GM18505 (cell line): ENCODE measurements at regions not wholly inside any gene's neighbourhood (a gene's known extent, or its start where the extent isn't known, plus 50 kb on each side); places are given as distances from the start of the nearest gene placed in this dataset.

Source experiments
- ATAC-seq: cut with Tn5 transposase; IDR thresholded peaks from one replicate; pipeline ENCODE4 v1.9.1; 2021; ENCODE audit not compliant: unreplicated experiment
- POLR2A ChIP-seq: IDR thresholded peaks from 4 replicates; pipeline ENCODE4 v1.6.1; 2011; ENCODE audit warnings: borderline replicate concordance; ENCODE audit not compliant: insufficient read depth, insufficient read length; ENCODE audit errors: extremely low read depth

DNA sequence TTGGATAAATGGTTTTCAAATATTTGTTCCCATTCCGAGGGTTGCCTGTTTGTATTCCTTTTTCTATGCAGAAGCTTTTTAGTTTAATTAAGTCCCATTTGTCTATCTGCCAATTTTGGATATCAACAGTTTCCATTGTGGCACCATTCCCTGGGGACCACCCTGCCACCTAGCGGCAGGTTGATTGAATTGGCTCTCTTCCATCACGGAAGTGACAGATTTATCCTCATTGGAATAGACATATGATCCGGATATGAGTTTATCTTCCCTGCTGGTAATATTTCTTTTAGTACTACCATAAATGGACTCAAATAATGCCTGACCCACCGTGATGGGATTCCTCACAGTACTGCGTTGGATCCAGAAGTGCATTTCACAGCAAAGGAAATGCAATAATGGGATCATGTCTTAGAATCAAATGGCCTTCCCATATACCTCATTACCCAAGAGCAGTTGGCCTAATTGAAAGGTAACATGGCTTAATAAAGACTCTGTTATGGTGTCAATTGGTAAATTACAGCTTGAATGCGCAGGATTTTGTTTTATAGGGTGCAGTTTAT is 327.0 kb downstream of the BMP2 start:
- no peak for ATAC-seq

DNA sequence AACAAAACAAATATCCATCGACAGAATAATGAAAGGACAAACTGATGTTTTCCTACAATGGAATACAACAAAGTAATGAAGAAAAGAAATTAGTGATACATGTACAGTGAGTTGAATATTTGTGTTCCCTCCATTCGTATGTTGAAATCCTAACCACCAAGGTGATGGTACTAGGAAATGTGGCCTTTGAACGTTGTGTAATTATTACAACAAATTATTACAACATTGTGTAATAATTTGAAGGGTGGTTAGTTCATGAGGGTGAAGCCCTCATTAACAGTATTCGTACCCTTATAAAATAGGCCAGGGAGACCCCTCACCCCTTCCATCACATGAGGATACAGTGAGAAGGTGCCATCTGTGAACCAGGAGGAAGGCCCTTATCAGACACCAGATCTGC is 339.4 kb downstream of the BMP2 start:
- TF ChIP-seq POLR2A: no peak
- ATAC-seq: no peak

More for the DNA sequence above, 327.0 kb downstream of the BMP2 start:
- TF ChIP-seq POLR2A: no peak

DNA sequence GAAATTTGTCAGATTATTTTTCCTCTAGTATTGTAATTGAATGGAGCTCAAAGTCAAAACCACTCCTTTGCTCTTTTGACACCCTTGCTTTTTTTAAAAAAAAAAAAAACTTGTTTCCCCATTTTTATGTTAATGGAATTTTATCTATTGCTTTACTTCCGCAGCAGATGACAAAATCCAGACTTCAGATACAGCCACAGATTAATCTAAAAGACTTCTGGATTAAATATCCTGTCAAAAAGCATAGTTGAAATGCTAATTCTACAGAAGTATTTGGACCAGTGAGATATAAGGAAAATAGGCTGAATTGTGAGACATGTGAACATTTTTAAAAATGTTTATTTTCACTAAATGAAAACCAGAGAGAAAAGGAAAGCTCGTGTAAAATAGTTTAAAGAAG is 341.4 kb downstream of the BMP2 start:
- no peak for TF ChIP-seq POLR2A
- ATAC-seq: no peak

DNA sequence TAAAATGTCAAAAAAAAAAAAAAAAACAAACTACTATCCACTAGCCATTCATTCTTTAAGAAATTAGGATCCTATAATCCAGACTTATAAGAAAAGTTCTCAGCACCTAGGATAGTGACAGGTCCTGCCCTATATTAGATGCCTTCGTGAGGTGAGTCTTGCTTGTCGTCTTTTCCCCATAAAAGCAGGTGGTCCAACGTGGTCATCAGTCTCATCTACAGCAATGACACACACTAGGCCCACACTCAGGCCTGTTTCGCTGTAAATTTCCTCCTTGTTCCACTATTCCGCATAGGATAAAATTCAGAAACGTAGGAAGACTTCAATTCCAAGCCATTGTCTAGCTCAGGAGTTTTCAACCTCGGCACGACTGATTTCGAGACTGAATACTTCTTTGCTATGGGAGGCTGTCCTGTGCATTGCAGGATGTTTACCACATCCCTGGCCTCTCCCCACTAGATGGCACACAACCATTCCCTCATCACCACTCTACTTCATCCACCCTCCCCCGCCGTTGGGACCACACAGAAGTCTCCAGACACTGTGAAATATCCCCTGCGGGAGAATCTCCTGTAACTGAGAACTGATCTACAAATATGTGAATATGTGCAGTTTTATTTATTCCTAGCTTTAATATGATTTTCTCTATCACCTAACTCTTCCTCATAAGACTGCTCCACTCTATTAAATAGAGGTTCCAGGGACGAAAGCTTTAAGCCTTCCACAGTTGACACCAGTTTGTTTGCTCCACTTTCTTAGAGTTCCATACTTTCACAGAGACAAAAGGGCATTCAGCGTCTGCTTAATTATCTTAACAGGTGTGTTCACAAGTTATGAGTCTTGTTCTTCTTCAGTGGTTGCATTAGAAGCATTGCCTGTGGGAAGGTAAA is 346.3 kb downstream of the BMP2 start:
- no peak for TF ChIP-seq POLR2A
- no peak for ATAC-seq

DNA sequence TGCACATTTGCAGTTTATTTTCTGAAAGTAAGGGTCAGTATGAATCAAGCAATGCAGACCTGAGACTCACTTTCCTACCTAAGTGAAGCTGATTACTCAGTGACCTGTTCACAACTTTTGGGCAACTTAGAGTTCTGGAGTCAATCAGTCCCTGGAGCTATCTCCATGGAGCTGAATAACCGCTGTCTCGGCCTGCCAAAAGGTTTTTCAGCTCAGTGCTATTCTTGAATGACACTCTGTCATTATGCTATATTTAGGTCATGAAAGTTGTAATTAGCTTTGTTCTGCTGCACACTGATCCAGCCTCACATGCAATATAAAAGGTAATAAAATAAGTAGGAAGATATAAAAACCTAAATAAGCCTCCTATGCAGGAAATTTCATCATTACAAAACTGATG is 356.0 kb downstream of the BMP2 start:
- no peak for TF ChIP-seq POLR2A
- ATAC-seq: no peak

DNA sequence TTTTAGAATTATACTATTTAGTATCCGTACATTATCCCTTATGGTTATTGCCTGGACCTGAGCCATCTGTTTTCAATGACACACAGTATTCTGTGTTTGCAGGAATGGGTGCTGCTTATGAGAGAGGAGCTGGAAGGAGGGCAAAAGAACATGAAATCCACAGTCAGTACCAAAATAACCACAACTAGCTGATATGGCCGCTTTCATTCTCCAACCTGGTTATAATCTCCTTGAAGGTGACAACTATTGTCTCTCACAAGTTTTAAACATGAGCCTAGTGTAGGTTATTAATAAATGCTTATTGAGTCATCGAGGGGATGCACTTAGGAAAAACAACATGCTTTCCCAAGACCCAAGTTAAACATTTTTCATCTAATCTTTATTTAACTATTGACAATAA is 356.6 kb downstream of the BMP2 start:
- no peak for ATAC-seq
- TF ChIP-seq POLR2A: no peak

DNA sequence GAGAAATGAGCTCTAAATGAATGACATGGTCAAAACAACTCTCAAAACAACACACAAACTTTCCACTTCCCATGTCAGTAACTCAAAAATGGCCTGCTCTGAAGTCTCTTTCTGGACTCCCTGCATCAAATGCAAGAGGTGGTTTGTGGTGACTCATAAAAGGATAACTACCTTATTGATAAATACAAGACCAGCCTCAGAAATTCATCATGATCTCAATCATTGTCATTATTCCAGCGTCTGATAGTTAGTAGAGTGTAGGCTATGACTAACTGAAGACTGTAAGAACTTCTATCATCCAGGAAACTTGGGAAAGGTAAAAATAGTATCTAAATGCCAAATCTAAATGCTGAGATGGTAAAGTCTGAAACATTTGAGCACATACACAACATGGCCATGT is 369.4 kb downstream of the BMP2 start:
- ATAC-seq: no peak
- no peak for TF ChIP-seq POLR2A

DNA sequence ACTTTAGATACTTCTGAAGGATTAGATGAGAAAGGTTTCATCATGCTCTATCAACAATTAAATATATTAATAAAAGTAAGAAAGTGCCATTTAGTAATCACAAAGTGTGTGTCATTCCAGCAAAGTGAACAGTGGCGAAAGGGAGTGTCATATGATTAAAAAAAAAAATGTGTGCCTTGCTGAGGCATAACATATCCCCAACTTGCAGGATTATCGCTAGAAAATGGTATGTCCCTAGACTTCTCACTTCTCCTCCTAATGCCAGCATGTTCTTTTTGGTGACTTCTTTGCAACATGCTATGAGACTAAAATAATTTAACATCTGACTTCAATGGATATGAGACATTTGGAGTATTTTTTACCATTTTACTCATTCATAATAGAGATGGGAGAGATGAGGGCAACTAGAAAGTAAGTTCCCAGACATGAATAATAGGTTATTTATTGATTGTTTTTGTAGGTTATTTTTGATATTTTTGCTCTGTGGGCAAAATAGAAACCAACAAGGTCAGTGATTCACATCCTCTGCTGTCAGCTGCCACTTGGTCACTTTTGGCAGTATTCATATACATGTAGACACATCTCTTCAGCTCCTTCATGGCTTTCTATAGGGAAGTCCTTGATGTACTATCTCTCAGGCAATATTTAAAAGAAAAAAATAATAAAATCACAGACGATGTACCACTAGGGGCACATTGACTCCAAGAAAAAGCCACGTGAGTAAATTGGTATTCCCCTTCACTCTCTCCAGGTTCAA is 370.1 kb downstream of the BMP2 start:
- ATAC-seq: no peak
- no peak for TF ChIP-seq POLR2A

DNA sequence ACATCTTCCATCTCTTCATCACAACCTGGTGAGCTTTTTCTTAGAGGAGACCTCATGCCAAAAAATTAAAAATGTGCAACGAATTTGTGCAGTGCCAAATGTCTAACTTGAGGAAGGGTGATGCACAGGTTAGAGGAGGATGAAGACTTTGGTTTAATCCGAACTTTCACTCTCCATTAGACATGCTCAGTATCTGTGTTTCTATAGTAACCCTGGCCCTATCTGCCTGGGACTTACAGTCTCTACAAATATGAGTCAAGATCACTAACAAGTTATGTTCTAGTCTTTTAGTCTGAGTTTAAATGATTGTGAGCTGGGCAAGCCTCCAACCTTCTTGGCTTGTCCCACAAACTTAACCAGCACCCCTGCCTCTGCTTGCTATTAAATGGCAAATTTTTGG is 377.0 kb downstream of the BMP2 start:
- ATAC-seq: no peak

DNA sequence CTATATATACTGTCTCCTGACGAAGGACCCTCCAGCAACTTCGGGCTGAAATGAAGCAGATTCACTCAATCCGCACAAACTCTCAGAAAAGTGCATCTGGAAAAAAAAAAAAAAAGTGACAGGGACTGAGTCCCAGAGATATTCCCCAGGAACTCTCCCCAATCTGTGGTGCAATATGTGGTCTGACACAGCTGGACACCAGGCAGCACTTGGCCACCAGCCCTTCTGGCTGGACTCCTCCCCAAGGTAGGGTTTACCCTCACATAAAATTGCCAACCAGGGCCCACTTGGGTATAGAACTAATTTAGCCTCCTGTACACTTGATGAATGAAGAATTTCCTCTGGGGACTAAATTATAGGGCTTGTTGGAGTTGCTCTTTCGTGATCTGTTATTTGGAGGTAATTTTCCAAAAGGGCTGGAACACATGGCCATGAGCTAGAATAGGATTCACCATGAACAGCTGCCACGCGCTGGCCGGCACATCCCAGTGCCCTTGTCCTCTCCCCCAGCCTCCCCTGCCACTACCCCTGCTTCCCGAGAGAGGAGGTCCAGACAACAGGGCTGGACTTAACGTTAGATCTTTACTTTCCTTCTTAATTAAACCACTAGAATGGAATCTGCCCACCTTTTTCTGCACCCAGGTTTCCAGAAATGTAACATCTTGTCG is 379.2 kb downstream of the BMP2 start:
- TF ChIP-seq POLR2A: no peak
- no peak for ATAC-seq

More for the DNA sequence above, 377.0 kb downstream of the BMP2 start:
- TF ChIP-seq POLR2A: no peak

DNA sequence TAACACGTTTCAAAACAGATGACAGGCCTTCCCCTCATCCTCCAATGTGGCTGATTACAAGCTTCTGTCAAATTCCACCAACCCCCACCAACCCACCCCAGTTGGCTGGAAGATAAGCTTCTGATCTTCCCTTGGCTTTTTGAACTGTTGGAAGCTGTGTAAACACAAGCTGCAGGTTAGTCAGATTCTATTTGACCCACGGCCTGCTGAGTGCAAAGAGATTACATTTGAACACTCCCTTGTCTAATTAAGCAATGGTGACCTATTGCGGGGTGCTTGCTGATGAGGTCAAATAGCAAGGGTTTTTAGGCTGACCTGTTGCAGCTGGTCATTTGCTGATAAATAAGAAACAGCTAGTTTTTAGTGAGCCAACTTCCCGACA is 379.7 kb downstream of the BMP2 start:
- no peak for ATAC-seq
- no peak for TF ChIP-seq POLR2A

DNA sequence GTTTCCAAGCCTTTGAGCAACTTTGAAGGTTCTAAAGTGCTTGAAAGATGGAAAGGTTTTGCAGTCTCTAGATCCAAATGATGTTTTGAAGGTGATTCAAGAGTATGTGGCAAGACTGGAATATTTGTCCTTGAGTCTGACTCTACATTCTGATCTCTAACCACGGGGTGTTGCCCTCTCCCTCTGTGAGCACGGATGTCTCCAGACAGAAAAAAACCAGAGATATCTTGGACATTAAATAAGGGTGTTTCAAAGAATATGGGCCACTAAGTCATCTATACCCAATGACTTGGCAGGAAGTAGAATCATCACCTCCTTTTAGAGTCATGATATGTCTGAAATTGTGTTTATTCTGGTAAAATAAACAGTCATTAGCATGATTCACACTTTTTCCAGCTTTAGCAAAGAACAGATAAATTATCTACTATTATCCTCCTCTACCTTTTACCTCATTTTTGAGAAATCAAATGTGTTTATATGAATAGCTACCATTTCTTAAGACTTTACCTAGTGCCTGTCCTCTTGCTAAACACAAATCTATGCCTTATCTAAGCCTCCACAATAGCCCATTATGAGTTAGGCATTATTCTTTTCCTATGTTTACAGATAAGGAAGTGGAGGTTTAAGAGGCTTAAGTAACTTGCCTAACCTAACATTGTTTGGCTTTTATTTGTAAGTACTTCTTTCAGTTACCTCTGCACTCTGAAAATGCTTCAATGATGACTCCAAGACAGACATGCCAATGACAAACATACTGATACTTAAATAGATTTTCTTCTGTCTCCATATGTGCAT is 384.4 kb downstream of the BMP2 start:
- TF ChIP-seq POLR2A: no peak
- no peak for ATAC-seq
